ENCODE measurements at regions not wholly inside any gene's neighbourhood (a gene's known extent, or its start where the extent isn't known, plus 50 kb on each side); places are given as distances from the start of the nearest gene placed in this dataset.

- TF ChIP-seq CTCF (conservative IDR thresholded peaks at IDR 0.05; ENCODE audit: low read length): no peak
- TF ChIP-seq EZH2phosphoT487 (IDR thresholded peaks at IDR 0.05; ENCODE audit: borderline replicate concordance): no peak
Measured at GRCh38 chr2:4937550-4937949, 754.6 kb upstream of the SOX11 start.
